ENCODE measurements at regions not wholly inside any gene's neighbourhood (a gene's known extent, or its start where the extent isn't known, plus 50 kb on each side); places are given as distances from the start of the nearest gene placed in this dataset.
"Not testable (repeated sequence)": the region's sequence is repeated elsewhere in the genome, so short reads cannot be mapped to it uniquely, and the experiment has no call there.

DNA sequence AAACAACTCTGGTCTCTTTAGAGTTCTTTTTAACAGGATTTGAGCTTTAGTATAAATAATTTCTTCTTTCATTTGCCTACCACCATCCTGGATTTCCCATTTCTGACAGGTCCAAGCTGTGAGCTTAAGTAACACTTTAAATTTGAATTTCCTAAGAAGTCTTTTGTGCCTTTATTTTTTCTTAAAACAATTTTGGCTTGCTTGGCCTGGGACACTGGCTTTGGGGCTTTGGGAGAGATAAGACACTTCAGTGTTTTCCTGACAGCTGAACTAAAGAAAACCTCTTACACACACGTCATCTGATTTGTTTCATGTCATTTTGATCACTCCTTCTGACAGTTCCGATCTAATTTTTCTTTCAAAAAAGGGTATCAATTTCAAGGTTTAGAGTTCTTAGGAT is 121.3 kb upstream of the BMPER start:
- DNase-seq (ENCODE audit: low spot score) = no peak

DNA sequence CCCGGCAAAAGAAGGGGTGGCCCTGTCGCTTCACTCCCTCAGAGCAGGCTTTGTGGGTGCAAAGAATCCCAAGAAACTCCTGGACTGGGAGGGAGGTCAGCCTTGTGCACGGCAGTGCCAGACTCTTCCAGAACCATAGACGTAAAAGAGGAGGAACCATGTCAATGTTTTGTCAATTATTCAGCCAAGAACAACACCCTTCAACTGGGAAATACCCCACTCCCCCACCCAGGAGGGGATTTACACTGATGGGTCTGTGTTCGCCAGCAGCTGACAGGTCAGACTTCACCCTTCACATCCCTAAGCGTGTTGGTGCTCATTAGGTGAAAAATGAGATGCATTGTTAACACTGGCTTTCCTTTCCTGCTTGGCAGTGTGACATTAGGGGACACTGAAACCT is 116.8 kb upstream of the BMPER start:
- DNase-seq (ENCODE audit: low spot score) = no peak

DNA sequence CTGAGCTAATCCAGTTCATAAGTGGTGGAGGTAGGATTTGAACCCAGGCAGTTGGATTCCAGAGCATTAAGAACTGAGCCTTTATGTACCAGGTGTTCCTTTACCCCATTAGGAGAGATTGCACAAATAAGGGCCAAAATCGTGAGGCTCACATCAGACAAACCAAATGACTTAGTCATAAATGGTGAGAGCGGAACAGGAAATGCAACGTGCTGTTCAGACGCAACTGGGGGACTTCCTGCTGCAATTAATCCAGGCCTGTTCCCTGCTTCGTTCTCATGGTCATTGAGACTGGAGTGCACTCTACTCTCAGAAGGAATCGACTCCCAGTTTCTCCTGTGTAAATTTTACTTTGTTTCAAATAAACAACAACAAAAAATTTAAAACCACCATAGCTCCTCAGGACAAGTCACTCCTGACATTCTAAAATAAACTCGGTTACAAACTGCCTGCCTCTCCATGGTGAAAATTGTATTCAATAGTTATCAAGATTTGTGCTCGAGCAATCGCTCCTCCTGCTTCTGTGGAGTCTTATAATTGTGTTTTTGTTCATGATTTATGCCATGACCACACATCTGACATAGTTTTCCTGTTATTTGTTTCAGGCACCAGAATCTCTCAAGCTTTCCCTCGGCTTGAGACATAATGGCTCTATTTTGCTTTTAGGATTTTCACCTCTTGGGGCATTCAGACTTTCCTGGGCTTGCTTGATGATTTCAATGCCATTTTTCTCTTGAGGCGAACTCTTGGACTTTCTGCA is 115.3 kb upstream of the BMPER start:
- no peak for DNase-seq (ENCODE audit: low spot score)

DNA sequence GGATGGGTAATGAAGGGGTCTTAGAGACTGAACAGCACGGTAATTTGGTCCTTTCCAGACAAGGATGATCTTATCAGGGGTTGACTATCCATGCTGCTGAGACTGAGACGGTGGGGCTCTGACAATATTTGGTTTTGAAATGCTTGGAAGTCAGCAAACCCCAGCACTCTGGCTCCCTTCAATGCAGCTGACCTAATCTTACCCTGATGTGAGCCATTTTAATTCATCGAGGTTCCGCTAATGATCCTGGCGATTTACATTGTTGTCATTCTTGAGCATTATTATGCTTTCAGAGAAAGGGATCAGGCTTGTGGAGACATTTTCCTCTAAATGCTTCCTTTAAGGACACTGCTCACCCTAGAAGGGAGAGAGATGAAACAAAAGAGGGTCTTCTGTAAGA is 114.6 kb upstream of the BMPER start:
- no peak for DNase-seq (ENCODE audit: low spot score)

DNA sequence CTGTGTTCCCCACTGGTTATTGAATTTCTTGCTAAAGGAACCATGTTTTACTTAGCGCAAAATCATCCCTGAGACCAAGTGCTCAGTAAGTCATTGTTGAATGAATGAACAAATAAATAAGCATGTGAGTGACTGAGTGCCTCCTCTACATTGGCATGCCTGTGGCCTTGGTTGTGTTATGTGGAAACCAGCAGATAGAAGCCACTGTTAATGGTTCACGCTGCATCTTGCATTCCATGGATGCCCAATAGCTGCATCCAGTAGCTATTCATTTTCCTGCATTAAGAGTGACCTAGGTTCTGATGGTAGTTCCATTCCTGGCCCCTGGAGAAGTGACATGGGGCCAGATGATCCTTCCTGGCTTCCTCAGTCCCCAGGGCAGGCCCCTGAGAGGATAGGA is 113.3 kb upstream of the BMPER start:
- DNase-seq (ENCODE audit: low spot score) = no peak

DNA sequence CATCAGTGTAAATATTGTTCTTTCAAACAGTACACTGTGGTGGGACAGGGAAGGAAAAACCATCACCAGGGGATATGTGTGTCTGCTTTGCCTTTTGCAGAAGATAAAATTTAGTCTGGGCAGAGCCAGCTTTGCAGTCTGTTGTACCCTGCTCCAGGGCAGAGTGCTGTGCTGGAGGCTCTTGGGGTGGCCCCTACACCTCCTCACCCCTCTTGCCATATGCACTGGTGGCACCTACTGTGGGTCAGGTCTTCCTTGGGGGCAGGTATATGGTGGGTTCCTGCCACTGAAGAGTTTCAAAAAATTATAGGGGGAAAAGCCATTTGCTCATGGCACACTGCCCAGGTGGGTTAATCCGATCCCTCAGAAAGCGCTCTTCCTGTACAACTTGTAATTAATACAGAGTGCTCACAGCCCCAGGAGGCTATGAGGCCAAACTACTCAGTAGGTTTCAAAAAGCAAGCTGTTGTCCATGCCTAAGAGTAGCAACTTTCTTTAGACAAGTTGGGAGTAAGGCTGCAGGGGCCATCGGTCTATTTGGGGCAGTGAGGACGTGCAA is 112.7 kb upstream of the BMPER start:
- no peak for DNase-seq (ENCODE audit: low spot score)

- DNase-seq (ENCODE audit: low spot score) = no peak
Observed at GRCh38 chr7:33793616-33794015, 111.7 kb upstream of the BMPER start.

- DNase-seq (ENCODE audit: low spot score) = no peak
Observed at GRCh38 chr7:33794419-33794818, 110.9 kb upstream of the BMPER start.

GRCh38 chr7:33794959-33795358 is 110.4 kb upstream of the BMPER start:
- DNase-seq (ENCODE audit: low spot score) = no peak

- no peak for DNase-seq (ENCODE audit: low spot score)
Observed at GRCh38 chr7:33796538-33796937, 108.8 kb upstream of the BMPER start.

DNA sequence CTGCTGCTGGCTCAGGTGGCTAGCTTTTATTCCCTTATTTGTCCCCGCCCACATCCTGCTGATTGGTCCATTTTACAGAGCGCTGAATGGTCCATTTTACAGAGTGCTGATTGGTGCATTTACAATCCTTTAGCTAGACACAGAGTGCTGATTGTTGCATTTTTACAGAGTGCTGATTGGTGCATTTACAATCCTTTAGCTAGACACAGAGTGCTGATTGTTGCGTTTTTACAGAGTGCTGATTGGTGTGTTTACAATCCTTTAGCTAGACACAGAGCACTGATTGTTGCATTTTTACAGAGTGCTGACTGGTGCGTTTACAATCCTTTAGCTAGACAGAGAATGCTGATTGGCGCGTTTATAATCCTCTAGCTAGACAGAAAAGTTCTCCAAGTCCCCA is 107.8 kb upstream of the BMPER start:
- not testable (repeated sequence) for DNase-seq (ENCODE audit: low spot score)

GRCh38 chr7:33798686-33799325 is 106.5 kb upstream of the BMPER start:
- DNase-seq (ENCODE audit: low spot score) = no peak

DNA sequence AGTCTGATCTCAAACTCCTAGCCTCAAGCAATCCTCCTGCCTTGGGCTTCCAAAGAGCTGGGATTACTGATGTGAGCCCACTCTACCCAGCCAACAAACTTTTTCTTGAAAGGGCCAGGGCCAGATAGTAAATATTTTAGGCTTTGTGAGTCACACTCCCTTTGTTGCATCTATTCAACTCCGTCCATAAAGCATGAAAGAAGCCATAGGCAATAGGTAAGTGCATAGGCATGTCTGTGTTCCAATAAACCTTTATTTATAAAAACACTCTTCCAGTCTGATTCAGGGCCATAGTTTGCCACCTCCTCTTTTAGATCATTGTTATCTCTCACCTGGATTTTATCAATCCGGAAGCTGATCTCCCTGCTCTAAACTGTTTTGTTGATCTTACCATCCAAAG is 105.6 kb upstream of the BMPER start:
- DNase-seq (ENCODE audit: low spot score) = no peak

- DNase-seq (ENCODE audit: low spot score) = no peak
Observed at GRCh38 chr7:33802600-33802999, 102.7 kb upstream of the BMPER start.

GRCh38 chr7:33804140-33804660 is 101.1 kb upstream of the BMPER start:
- DNase-seq (ENCODE audit: low spot score) = peak; percentile 23

GRCh38 chr7:33805630-33806233 is 99.6 kb upstream of the BMPER start:
- peak; percentile 36 for DNase-seq (ENCODE audit: low spot score)

DNA sequence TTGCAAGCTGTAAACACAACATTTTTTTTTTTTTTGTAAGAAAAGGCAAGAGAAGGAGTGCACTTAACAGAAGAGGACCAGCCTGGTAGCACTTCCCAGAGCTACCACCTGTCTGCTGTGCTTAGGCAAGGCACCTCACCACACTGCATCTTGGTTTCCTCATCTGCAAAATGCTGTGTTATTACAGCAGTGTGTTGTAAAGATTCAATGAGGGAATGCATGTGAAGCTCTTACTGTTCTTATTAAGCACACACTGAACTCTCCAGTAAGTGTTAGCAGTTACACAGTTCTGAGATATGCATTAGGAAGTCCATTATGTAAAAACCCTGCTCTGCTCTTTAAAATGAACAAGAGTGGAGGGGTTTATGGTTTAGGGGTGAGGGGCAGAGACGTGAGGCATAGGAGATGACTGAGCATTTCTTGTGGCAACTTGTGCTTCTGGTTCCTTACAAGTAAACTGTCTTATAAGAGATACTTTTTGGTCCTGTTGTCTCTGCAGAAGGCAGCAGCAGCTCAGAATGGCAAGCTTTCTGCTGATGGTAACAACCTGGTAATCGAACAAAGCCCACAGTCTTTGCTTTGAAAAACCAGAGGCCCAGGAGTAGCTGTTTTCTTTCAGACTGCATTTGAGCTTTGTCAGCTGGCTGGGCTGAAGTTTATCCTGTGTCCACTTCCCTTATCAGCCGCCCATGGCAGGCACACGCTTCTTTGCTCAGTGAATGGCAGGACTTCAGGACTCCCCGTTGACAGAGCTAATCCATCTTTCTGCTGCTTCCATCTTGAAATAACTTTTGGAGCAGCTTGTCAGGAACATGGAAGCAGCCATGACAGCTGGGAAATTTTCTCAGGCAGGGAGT is 98.8 kb upstream of the BMPER start:
- DNase-seq (ENCODE audit: low spot score) = no peak

- DNase-seq (ENCODE audit: low spot score) = no peak
Observed at GRCh38 chr7:33807155-33807530, 98.2 kb upstream of the BMPER start.

DNA sequence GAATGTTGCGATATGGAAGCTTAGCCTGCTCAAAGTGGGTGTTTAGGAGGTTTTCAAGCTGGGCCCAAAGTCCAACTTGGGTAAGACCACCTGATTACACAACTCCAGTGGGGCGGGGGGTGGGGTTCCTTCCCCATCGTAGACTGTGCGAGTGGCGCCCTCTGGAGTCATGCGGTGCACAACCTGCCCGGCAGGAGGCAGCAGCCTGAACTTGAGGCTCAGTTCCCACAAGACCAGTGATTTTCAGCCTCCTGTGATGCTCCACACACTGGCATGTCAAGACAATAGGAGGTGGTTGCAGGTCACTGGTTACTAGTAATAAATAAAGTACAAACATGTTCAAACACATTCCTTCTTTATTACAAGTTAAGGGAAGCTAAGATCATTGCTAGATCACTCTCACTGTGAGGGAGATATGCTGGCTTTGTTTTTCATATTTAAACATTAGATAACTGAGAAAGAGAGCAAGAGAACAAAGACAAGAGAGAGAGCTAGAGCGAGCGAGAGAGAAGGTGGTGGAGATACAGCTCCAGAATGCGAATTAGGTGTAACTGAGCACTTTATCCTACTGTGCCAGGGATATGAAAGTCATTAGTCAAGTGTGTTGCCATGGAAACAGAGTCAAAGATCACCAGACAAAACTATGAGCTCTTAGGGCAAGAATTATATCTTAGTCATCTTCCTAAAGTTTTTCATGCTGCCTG is 97.4 kb upstream of the BMPER start:
- no peak for DNase-seq (ENCODE audit: low spot score)

- no peak for DNase-seq (ENCODE audit: low spot score)
Observed at GRCh38 chr7:33809228-33809627, 96.1 kb upstream of the BMPER start.

GRCh38 chr7:33810356-33810755 is 95.0 kb upstream of the BMPER start:
- DNase-seq (ENCODE audit: low spot score) = no peak
